GM12864 (cell line): ENCODE measurements at regions not wholly inside any gene's neighbourhood (a gene's known extent, or its start where the extent isn't known, plus 50 kb on each side); places are given as distances from the start of the nearest gene placed in this dataset.
"Not testable (repeated sequence)": the region's sequence is repeated elsewhere in the genome, so short reads cannot be mapped to it uniquely, and the experiment has no call there.

Experiments used
- DNase-seq: peaks from one replicate; pipeline ENCODE4 v3.0.0-alpha.2; 2011; ENCODE audit warnings: low read depth
- H3K4me3 ChIP-seq: 2 replicates; pipeline ENCODE4 v1.5.1; 2011; ENCODE audit warnings: mild to moderate bottlenecking, low read depth, low read length, control low read depth
- TF ChIP-seq, protein P1 (sequence below): IDR thresholded peaks from 2 replicates; pipeline ENCODE4 v1.5.1; 2011; ENCODE audit warnings: low read depth, mild to moderate bottlenecking, moderate library complexity, low read length, control low read depth, inconsistent platforms; ENCODE audit errors: missing control alignments

DNA sequence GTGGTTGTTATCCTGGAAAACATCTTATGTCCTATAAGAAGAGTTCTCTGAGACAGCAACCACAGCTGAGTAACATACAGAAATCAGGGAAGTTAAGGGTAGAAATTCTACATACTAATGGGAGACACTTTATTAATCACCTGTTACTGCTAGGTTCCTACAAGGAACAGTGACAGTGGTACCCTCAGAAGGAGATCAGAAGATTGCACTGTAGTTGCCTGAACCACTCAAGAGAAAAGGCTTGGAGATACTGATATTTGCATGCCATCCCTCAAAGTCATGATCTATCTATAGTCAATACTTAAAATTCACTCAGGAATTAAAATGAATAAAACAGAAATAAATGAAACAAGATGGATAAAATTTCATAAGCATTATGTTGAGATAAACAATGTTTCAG lies 136.0 kb downstream of the LMLN start:
- TF ChIP-seq, protein P1, sequence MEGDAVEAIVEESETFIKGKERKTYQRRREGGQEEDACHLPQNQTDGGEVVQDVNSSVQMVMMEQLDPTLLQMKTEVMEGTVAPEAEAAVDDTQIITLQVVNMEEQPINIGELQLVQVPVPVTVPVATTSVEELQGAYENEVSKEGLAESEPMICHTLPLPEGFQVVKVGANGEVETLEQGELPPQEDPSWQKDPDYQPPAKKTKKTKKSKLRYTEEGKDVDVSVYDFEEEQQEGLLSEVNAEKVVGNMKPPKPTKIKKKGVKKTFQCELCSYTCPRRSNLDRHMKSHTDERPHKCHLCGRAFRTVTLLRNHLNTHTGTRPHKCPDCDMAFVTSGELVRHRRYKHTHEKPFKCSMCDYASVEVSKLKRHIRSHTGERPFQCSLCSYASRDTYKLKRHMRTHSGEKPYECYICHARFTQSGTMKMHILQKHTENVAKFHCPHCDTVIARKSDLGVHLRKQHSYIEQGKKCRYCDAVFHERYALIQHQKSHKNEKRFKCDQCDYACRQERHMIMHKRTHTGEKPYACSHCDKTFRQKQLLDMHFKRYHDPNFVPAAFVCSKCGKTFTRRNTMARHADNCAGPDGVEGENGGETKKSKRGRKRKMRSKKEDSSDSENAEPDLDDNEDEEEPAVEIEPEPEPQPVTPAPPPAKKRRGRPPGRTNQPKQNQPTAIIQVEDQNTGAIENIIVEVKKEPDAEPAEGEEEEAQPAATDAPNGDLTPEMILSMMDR, result no peak
- DNase-seq, result no peak
- H3K4me3 ChIP-seq, result no peak overlapping the region

DNA sequence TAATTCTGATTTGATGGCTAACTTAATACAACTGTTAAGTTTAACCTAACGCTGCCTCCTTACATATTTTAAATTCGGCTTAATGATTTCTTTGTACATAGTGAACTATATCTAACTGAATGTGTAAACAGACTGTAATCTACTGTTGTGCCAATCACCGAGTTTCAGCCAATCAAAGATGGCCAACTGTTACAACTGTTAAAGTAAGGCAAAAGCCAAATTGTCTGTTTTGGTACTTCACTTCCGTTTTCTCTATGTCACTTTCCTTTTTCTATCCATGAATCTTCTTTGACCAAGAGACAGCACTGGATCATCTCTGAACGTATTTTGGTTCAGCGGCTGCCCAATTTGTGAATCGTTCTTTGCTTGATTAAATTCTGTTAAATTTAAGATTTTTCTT lies 137.0 kb downstream of the LMLN start:
- DNase-seq, result no peak
- TF ChIP-seq, protein P1, result no peak
- H3K4me3 ChIP-seq, result no peak overlapping the region

DNA sequence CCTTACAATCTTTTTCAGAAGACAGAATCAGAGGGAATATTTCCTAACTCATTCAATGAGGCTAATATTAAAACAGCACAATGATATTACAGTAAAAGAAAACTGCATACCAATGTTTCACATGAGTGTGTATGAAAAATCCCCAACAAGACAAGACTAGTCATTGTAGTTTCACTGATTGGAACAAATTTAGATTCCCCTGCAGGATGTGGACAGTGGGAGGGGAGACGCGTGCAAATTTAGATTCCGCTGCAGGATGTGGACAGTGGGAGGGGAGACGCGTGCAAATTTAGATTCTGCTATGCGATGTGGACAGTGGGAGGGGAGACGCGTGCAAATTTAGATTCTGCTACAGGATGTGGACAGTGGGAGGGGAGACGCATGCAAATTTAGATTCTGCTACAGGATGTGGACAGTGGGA lies 138.7 kb downstream of the LMLN start:
- not testable (repeated sequence) for H3K4me3 ChIP-seq

DNA sequence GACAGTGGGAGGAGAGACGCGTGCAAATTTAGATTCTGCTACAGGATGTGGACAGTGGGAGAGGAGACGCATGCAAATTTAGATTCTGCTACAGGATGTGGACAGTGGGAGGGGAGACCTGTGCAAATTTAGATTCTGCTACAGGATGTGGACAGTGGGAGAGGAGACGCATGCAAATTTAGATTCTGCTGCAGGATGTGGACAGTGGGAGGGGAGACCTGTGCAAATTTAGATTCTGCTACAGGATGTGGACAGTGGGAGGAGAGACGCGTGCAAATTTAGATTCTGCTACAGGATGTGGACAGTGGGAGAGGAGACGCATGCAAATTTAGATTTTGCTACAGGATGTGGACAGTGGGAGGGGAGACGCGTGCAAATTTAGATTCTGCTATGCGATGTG lies 143.1 kb downstream of the LMLN start:
- not testable (repeated sequence) for H3K4me3 ChIP-seq, DNase-seq

More for the DNA sequence above, 138.7 kb downstream of the LMLN start:
- not testable (repeated sequence) for DNase-seq

DNA sequence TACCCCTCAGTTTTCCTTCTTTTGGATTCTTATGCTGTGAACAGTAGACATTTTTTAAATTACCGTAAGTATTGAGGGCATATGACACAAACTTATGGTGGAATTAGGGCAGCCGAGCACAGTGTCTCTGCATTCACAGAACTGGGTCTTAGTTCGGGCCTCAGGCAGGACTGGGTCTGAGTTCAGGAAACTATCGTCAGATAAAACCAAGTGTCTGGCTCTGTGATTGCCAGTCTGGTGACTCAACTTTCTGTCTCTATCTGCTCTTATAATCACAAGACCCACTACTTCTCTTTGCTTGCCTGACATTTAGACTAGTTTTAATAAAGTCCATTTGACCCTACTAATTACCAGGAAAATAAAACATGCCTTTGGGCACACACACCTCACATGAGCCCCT lies 146.2 kb downstream of the LMLN start:
- H3K4me3 ChIP-seq, result no peak overlapping the region
- DNase-seq, result no peak
- TF ChIP-seq, protein P1, result no peak

DNA sequence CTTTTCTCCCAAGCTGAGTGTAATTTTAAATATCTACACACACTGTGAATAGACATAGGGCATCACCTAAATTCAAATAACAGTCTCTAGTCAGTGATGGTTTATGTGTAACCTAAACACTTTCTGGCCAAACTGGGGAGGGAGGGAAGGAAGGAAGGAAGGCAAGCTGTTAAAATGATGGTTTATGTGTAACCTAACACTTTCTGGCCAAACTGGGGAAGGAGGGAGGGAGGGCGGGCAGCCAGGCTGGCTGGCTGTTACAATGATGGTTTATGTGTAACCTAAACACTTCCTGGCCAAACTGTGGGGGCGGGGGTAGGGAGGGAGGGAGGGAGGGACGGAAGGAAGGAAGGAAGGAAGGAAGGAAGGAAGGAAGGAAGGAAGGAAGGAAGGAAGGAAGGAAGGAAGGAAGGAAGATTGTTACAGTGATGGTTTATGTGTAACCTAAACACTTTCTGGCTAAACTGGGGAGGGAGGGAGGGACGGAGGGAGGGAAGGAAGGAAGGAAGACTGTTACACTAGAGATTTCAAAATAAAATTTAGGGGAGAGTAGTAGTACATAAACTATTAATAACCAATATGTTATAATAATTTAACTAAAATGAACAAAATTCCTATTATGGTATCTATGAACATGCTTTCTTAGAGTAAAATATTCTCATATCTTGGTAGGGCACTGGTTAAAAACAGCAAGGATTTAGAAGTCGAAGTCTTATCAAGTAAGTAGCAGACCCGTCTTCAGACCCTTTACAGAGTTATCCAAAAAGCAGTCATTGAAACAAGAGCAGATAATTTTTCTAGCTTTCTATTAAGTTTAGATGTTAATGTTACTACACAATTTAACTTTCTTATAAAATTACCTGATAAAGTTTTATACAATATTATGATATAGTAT lies 148.1 kb downstream of the LMLN start:
- TF ChIP-seq, protein P1, result no peak
- H3K4me3 ChIP-seq, result no peak overlapping the region
- no peak for DNase-seq

DNA sequence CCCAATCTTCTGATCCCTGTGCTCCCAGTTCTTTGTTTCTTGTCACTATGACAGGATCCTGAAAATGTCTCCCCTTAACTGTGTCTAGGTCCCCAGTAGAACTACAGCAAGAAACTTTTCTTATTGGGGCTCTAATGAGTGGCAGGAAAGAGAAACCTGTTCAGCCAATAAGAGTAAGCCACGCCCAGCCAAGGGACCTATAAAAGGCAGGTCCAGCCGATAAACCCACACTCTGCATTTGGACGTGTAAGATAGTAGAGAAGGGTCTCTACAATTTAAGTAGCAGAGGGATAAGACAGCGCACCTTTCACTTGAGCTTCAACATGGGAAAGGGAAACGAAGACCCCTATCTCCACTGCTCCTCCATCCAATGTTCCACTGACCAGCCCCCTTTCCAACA lies 149.9 kb downstream of the LMLN start:
- no peak for DNase-seq
- no peak overlapping the region for H3K4me3 ChIP-seq
- TF ChIP-seq, protein P1, result no peak

DNA sequence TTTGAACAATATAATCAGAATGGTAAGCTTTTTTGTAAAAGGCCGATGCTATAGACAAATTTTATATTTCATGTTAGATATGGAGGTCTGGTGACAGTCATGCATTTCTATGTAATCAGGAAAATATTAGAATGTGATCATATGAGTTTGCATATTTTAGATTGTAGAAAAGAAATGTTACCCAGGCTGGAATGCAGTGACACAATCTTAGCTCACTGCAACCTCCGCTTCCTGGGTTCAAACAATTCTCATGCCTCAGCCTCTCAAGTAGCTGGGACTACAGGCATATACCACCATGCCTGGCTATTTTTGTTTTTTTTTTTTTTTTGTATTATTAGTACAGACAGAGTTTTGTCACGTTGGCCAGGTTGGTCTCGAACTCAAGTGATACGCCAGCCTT lies 152.0 kb downstream of the LMLN start:
- TF ChIP-seq, protein P1, result no peak
- no peak overlapping the region for H3K4me3 ChIP-seq
- no peak for DNase-seq
